IMR-90 (cell line): ENCODE measurements at regions not wholly inside any gene's neighbourhood (a gene's known extent, or its start where the extent isn't known, plus 50 kb on each side); places are given as distances from the start of the nearest gene placed in this dataset.

ENCODE experiments used
- ATAC-seq: fragments of 200-7000 bp; cut with Tn5 transposase; 2 replicates; pipeline ENCODE4 v1.9.1; 2020; ENCODE audit warnings: low read depth, mild to moderate bottlenecking, moderate library complexity
- BruUV-seq: library from RNA; stranded (reverse); fragments of 400-500 nt; replicated peaks from 2 replicates; lab custom pipeline; 2021; lab: Mats Ljungman, UMichigan
- CTCF ChIA-PET: fragments of 300-600 bp; formaldehyde crosslinking; extraction: SDS; loops from one replicate; lab custom pipeline; 2021; ENCODE audit warnings: antibody characterized with exemption; lab: Yijun Ruan, JAX
- POLR2A ChIA-PET: fragments of 300-600 bp; sonication (Branson Sonifier 250); formaldehyde crosslinking; loops from one replicate; lab custom pipeline; 2022; ENCODE audit warnings: antibody characterized with exemption; ENCODE audit not compliant: unreplicated experiment; lab: Charles Lee
- DNase-seq: peaks from one replicate; pipeline ENCODE4 v3.0.0; 2013
- H2AFZ ChIP-seq: replicated peaks from 2 replicates; pipeline ENCODE3; 2013; ENCODE audit warnings: low read length, mild to moderate bottlenecking; ENCODE audit not compliant: poor library complexity
- H2AK5ac ChIP-seq: 2 replicates; pipeline ENCODE4 v1.6.1; 2013; ENCODE audit warnings: low read depth, low read length, inconsistent platforms
- H2AK9ac ChIP-seq: replicated peaks from 2 replicates; pipeline ENCODE3; 2013; ENCODE audit warnings: mild to moderate bottlenecking, low read depth, low read length, moderate library complexity; ENCODE audit not compliant: poor library complexity
- H2BK120ac ChIP-seq: 2 replicates; pipeline ENCODE4 v1.6.1; 2013; ENCODE audit warnings: low read depth, low read length, inconsistent platforms
- H2BK15ac ChIP-seq: 3 replicates; pipeline ENCODE4 v1.6.1; 2013; ENCODE audit warnings: low read depth, low read length, inconsistent platforms
- H2BK20ac ChIP-seq: 2 replicates; pipeline ENCODE4 v1.6.1; 2013; ENCODE audit warnings: low read depth, mild to moderate bottlenecking, inconsistent platforms, low read length, moderate library complexity
- H2BK5ac ChIP-seq: 2 replicates; pipeline ENCODE4 v1.6.1; 2013; ENCODE audit warnings: mild to moderate bottlenecking, low read depth, low read length, inconsistent platforms; ENCODE audit not compliant: poor library complexity, severe bottlenecking
- H3K14ac ChIP-seq: replicated peaks from 2 replicates; pipeline ENCODE4 v1.6.1; 2013; ENCODE audit warnings: low read depth, low read length, inconsistent platforms
- H3K18ac ChIP-seq: 2 replicates; pipeline ENCODE4 v1.6.1; 2013; ENCODE audit warnings: low read depth, low read length, control low read depth
- H3K23ac ChIP-seq: 2 replicates; pipeline ENCODE4 v1.6.1; 2013; ENCODE audit warnings: low read depth, low read length, inconsistent platforms
- H3K27ac ChIP-seq: 2 replicates; pipeline ENCODE4 v1.5.1; 2013; ENCODE audit warnings: mild to moderate bottlenecking, control low read depth, low read length; ENCODE audit not compliant: insufficient read depth
- H3K27me3 ChIP-seq: 2 replicates; pipeline ENCODE4 v1.6.1; 2013; ENCODE audit warnings: low read length; ENCODE audit not compliant: control insufficient read depth, insufficient read depth
- H3K36me3 ChIP-seq: 2 replicates; pipeline ENCODE4 v1.6.1; 2013; ENCODE audit warnings: low read length, mixed read lengths; ENCODE audit not compliant: control insufficient read depth, insufficient read depth
- H3K4ac ChIP-seq: 2 replicates; pipeline ENCODE4 v1.6.1; 2013; ENCODE audit warnings: low read depth, low read length, inconsistent platforms
- H3K4me1 ChIP-seq: 2 replicates; pipeline ENCODE4 v1.6.1; 2013; ENCODE audit warnings: low read length, mixed read lengths; ENCODE audit not compliant: control insufficient read depth, insufficient read depth
- H3K4me2 ChIP-seq: 2 replicates; pipeline ENCODE4 v1.6.1; 2013; ENCODE audit warnings: low read depth, mild to moderate bottlenecking, control low read depth, low read length, moderate library complexity
- H3K4me3 ChIP-seq: 2 replicates; pipeline ENCODE4 v1.5.1; 2013; ENCODE audit warnings: low read depth, mild to moderate bottlenecking, control low read depth, low read length, moderate library complexity; ENCODE audit not compliant: insufficient read depth
- H3K56ac ChIP-seq: 2 replicates; pipeline ENCODE4 v1.6.1; 2013; ENCODE audit warnings: low read length, inconsistent platforms; ENCODE audit not compliant: insufficient read depth; ENCODE audit errors: extremely low read depth
- H3K79me1 ChIP-seq, 2 experiments: 2 replicates each; pipeline ENCODE4 v1.6.1; 2013; ENCODE audit warnings: low read length in 2 of 2, inconsistent platforms in 1 of 2, low read depth in 1 of 2
- H3K9ac ChIP-seq: 2 replicates; pipeline ENCODE4 v1.6.1; 2013; ENCODE audit warnings: low read depth, low read length, control low read depth
- H3K9me1 ChIP-seq: 2 replicates; pipeline ENCODE4 v1.6.1; 2013; ENCODE audit warnings: low read length, inconsistent platforms; ENCODE audit not compliant: insufficient read depth
- H3K9me3 ChIP-seq: 2 replicates; pipeline ENCODE4 v1.6.1; 2013; ENCODE audit warnings: low read length; ENCODE audit not compliant: control insufficient read depth, insufficient read depth
- H4K20me1 ChIP-seq: 2 replicates; pipeline ENCODE4 v1.6.1; 2013; ENCODE audit warnings: low read length, inconsistent platforms; ENCODE audit not compliant: insufficient read depth
- H4K5ac ChIP-seq: 2 replicates; pipeline ENCODE4 v1.6.1; 2013; ENCODE audit warnings: mild to moderate bottlenecking, low read depth, low read length, control low read depth
- H4K8ac ChIP-seq, 2 experiments: 2 replicates each; pipeline ENCODE4 v1.6.1; 2013; ENCODE audit warnings: low read depth in 2 of 2, low read length in 2 of 2, control low read depth in 1 of 2, inconsistent platforms in 1 of 2
- H4K91ac ChIP-seq: 2 replicates; pipeline ENCODE4 v1.6.1; 2013; ENCODE audit warnings: low read depth, low read length, inconsistent platforms; ENCODE audit not compliant: insufficient read depth
- CEBPB ChIP-seq: IDR thresholded peaks from 2 replicates; pipeline ENCODE4 v1.6.1; 2012; ENCODE audit warnings: low read depth, low read length, improper control_type of control experiment
- CHD1 ChIP-seq: IDR thresholded peaks from 2 replicates; pipeline ENCODE4 v1.6.1; 2012; ENCODE audit warnings: low read depth, low read length, improper control_type of control experiment
- CTCF ChIP-seq: conservative IDR thresholded peaks from 2 replicates; pipeline ENCODE4 v1.5.1; 2012; ENCODE audit warnings: mild to moderate bottlenecking, low read depth, low read length, improper control_type of control experiment
- ELK1 ChIP-seq: fragments of 150-350 bp; IDR thresholded peaks from 2 replicates; pipeline ENCODE4 v1.6.1; 2016; ENCODE audit warnings: low read depth, mild to moderate bottlenecking, low read length, moderate library complexity, borderline replicate concordance
- FOS ChIP-seq: fragments of 150-350 bp; IDR thresholded peaks from 2 replicates; pipeline ENCODE4 v1.6.1; 2016; ENCODE audit warnings: low read depth, low read length
- MXI1 ChIP-seq: IDR thresholded peaks from 2 replicates; pipeline ENCODE4 v1.6.1; 2012; ENCODE audit warnings: low read depth, mild to moderate bottlenecking, low read length, moderate library complexity, borderline replicate concordance
- POLR2A ChIP-seq: IDR thresholded peaks from 2 replicates; pipeline ENCODE4 v1.6.1; 2012; ENCODE audit warnings: mild to moderate bottlenecking, low read depth, low read length
- RAD21 ChIP-seq: IDR thresholded peaks from 2 replicates; pipeline ENCODE4 v1.6.1; 2012; ENCODE audit warnings: low read length, improper control_type of control experiment
- RCOR1 ChIP-seq: IDR thresholded peaks from 2 replicates; pipeline ENCODE4 v1.6.1; 2012; ENCODE audit warnings: mild to moderate bottlenecking, low read length, improper control_type of control experiment; ENCODE audit not compliant: insufficient replicate concordance
- RFX5 ChIP-seq: IDR thresholded peaks from 2 replicates; pipeline ENCODE4 v1.8.0; 2012; ENCODE audit warnings: low read depth, mild to moderate bottlenecking, low read length, moderate library complexity
- USF2 ChIP-seq: fragments of 150-350 bp; IDR thresholded peaks from 2 replicates; pipeline ENCODE4 v1.6.1; 2017; ENCODE audit warnings: mild to moderate bottlenecking, antibody characterized with exemption, low read length, low read depth
- WGBS, 2 experiments: methylation state at CpG; one replicate each; pipeline versions ENCODE4 v1.1.5 to v1.1.7; 2013; ENCODE audit warnings: missing lambda C conversion rate in 2 of 2; ENCODE audit not compliant: insufficient read length in 1 of 2; ENCODE audit errors: extremely low coverage in 2 of 2; 5-methylcytosine and 5-hydroxymethylcytosine counted together
- dilution Hi-C: fragments of 300-500 bp; cut with HindIII; formaldehyde crosslinking; loops from one replicate; pipeline ENCODE4 v1.14.3; 2018; ENCODE audit warnings: low sequenced_read_pairs; ENCODE audit not compliant: unreplicated experiment
- in situ Hi-C: fragments of 300-500 bp; cut with MboI; formaldehyde crosslinking; loops from 3 replicates; pipeline ENCODE4 v1.14.3; 2019; ENCODE audit warnings: low sequenced_read_pairs, inconsistent platforms, mixed read lengths
- intact Hi-C: fragments of 100-400 bp; cut with micrococcal nuclease; formaldehyde crosslinking; loops from 2 replicates; pipeline ENCODE4 v1.10.0; 2022

GRCh38 chr1:199720496-199720895 is 307.0 kb upstream of the NR5A2 start:
- H3K14ac ChIP-seq: no peak overlapping the region
- no peak overlapping the region for H3K9ac ChIP-seq
- no peaks in the 10 kb centered on the region for H3K36me3 ChIP-seq
- no peak overlapping the region for H3K4me3 ChIP-seq
- H4K8ac ChIP-seq: no peak overlapping the region
- no peaks in the 10 kb centered on the region for H4K20me1 ChIP-seq
- no TSS peak for BruUV-seq
- H3K4me1 ChIP-seq: no peaks in the 10 kb centered on the region
- H3K18ac ChIP-seq: no peak overlapping the region
- no peak overlapping the region for H2AFZ ChIP-seq
- no peak overlapping the region for H3K4me2 ChIP-seq
- H2BK120ac ChIP-seq: no peak overlapping the region
- H2AK9ac ChIP-seq: no peak overlapping the region
- H3K27me3 ChIP-seq: peaks cover 2% of the 10 kb centered on the region
- no CpG with 5 or more reads among the region's 2 CpGs for whole genome bisulfite sequencing, 2 experiments
- H3K4ac ChIP-seq: no peak overlapping the region
- H2BK15ac ChIP-seq: no peak overlapping the region
- H3K9me3 ChIP-seq: no peaks in the 10 kb centered on the region; the same call in 1 of the 2 replicates
- H3K56ac ChIP-seq: no peak overlapping the region
- DNase-seq (no peak), ATAC-seq (no peak)
- H4K5ac ChIP-seq: no peak overlapping the region
- H2AK5ac ChIP-seq: no peak overlapping the region
- POLR2A ChIA-PET: no interaction called here
- dilution Hi-C loops (no loop called here), intact Hi-C loops (no loop called here), in situ Hi-C loops (no loop called here)
- H4K91ac ChIP-seq: no peak overlapping the region
- TF ChIP-seq MXI1: no peak
- TF ChIP-seq RCOR1: no peak
- TF ChIP-seq RFX5: no peak
- no peak for TF ChIP-seq ELK1
- no peak for TF ChIP-seq CTCF
- TF ChIP-seq USF2: no peak
- no peak for TF ChIP-seq POLR2A
- TF ChIP-seq CHD1: no peak
- TF ChIP-seq RAD21: no peak
- TF ChIP-seq FOS: no peak
- no peak for TF ChIP-seq CEBPB
- H3K9me1 ChIP-seq: no peaks in the 10 kb centered on the region
- H3K27ac ChIP-seq: no peak overlapping the region
- H2BK20ac ChIP-seq: no peak overlapping the region
- H2BK5ac ChIP-seq: no peak overlapping the region
- no peak overlapping the region for H3K23ac ChIP-seq
- no peaks in the 10 kb centered on the region for H3K79me1 ChIP-seq
- CTCF ChIA-PET: no interaction called here
